ENCODE measurements at regions not wholly inside any gene's neighbourhood (a gene's known extent, or its start where the extent isn't known, plus 50 kb on each side); places are given as distances from the start of the nearest gene placed in this dataset.

GRCh38 chr15:88326924-88327323, 70.4 kb upstream of the NTRK3 start:
- DNase-seq (ENCODE audit: low read depth, low spot score), result no peak
- H3K9me3 ChIP-seq (ENCODE audit: insufficient read depth, low read length), result no peaks in the 10 kb centered on the region
- no peak overlapping the region for H3K9ac ChIP-seq (ENCODE audit: insufficient read length, low read depth)

DNA sequence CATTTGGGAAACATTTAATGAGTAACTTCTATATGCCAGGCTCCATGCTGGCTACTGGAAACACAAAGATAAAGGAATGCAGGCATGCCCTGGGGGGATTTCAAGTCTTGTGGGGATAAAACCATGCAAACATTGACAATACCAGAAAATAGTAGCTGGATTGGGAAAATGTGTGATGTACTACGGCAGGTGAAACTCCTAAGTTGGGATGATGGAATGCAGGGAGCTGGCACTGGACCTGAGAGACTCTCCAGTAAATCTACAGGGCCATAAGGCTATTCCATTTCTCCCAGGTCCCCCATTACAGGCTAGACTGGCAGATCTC, 68.2 kb upstream of the NTRK3 start:
- TF ChIP-seq ZNF274 (IDR thresholded peaks at IDR 0.05; ENCODE audit: low read depth, low read length), result no peak
- TF ChIP-seq SUZ12 (IDR thresholded peaks at IDR 0.05; ENCODE audit: extremely low read depth, insufficient read depth, insufficient read length), result no peak
- no peak for TF ChIP-seq YY1 (IDR thresholded peaks at IDR 0.05; ENCODE audit: insufficient read depth, insufficient read length)
- no peak overlapping the region for H3K4me3 ChIP-seq (ENCODE audit: insufficient read length, low read depth)
- H3K36me3 ChIP-seq (ENCODE audit: insufficient read depth, insufficient read length, low read length), result no peaks in the 10 kb centered on the region
- no peaks in the 10 kb centered on the region for H3K9me3 ChIP-seq (ENCODE audit: insufficient read depth, low read length)
- H3K9ac ChIP-seq (ENCODE audit: insufficient read length, low read depth), result no peak overlapping the region
- H3K27me3 ChIP-seq (ENCODE audit: insufficient read depth, insufficient read length), result no peaks in the 10 kb centered on the region
- DNase-seq (ENCODE audit: low read depth, low spot score), result no peak
- H3K4me1 ChIP-seq (ENCODE audit: insufficient read depth, insufficient read length), result peaks cover 2% of the 10 kb centered on the region

More at GRCh38 chr15:88326924-88327323, 70.4 kb upstream of the NTRK3 start:
- TF ChIP-seq SUZ12 (IDR thresholded peaks at IDR 0.05; ENCODE audit: extremely low read depth, insufficient read depth, insufficient read length) (no peak), YY1 (IDR thresholded peaks at IDR 0.05; ENCODE audit: insufficient read depth, insufficient read length) (no peak), ZNF274 (IDR thresholded peaks at IDR 0.05; ENCODE audit: low read depth, low read length) (no peak)
- Histone ChIP-seq H3K4me1 (ENCODE audit: insufficient read depth, insufficient read length) (peaks cover 2% of the 10 kb centered on the region), H3K27me3 (ENCODE audit: insufficient read depth, insufficient read length) (no peaks in the 10 kb centered on the region), H3K4me3 (ENCODE audit: insufficient read length, low read depth) (no peak overlapping the region), H3K36me3 (ENCODE audit: insufficient read depth, insufficient read length, low read length) (no peaks in the 10 kb centered on the region)

- no peak overlapping the region for H3K4me3 ChIP-seq (ENCODE audit: insufficient read length, low read depth)
- H3K9me3 ChIP-seq (ENCODE audit: insufficient read depth, low read length), result no peaks in the 10 kb centered on the region
- TF ChIP-seq YY1 (IDR thresholded peaks at IDR 0.05; ENCODE audit: insufficient read depth, insufficient read length) (no peak), ZNF274 (IDR thresholded peaks at IDR 0.05; ENCODE audit: low read depth, low read length) (no peak), SUZ12 (IDR thresholded peaks at IDR 0.05; ENCODE audit: extremely low read depth, insufficient read depth, insufficient read length) (no peak)
- H3K27me3 ChIP-seq (ENCODE audit: insufficient read depth, insufficient read length), result no peaks in the 10 kb centered on the region
- peaks cover 2% of the 10 kb centered on the region for H3K4me1 ChIP-seq (ENCODE audit: insufficient read depth, insufficient read length)
- DNase-seq (ENCODE audit: low read depth, low spot score), result no peak
- no peak overlapping the region for H3K9ac ChIP-seq (ENCODE audit: insufficient read length, low read depth)
- H3K36me3 ChIP-seq (ENCODE audit: insufficient read depth, insufficient read length, low read length), result no peaks in the 10 kb centered on the region
Observed at GRCh38 chr15:88323976-88324740, 67.6 kb upstream of the NTRK3 start.

DNA sequence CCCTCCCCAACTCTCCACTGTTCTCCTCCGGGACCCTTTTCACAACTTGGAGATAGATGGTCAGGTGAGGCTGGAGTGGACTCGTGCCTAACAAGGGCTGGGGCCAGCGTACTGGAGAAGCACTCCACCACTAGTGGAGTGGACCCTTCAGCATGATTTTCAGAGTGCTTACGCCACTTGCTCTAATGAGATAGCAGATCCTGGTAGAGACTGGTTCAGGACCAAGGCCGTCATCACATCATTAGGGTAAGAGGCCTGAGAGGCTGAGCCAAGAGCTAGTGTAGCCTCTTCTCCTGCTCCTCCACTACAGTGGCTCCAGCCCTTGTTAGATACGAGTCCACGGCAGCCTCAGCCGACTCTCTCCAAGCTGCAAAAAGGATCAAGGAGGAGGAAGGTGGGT, 66.9 kb upstream of the NTRK3 start:
- TF ChIP-seq SUZ12 (IDR thresholded peaks at IDR 0.05; ENCODE audit: extremely low read depth, insufficient read depth, insufficient read length), result no peak
- TF ChIP-seq ZNF274 (IDR thresholded peaks at IDR 0.05; ENCODE audit: low read depth, low read length), result no peak
- Histone ChIP-seq H3K36me3 (ENCODE audit: insufficient read depth, insufficient read length, low read length) (no peaks in the 10 kb centered on the region), H3K27me3 (ENCODE audit: insufficient read depth, insufficient read length) (no peaks in the 10 kb centered on the region), H3K4me1 (ENCODE audit: insufficient read depth, insufficient read length) (peaks cover 2% of the 10 kb centered on the region), H3K9me3 (ENCODE audit: insufficient read depth, low read length) (no peaks in the 10 kb centered on the region), H3K9ac (ENCODE audit: insufficient read length, low read depth) (no peak overlapping the region), H3K4me3 (ENCODE audit: insufficient read length, low read depth) (no peak overlapping the region)
- no peak for DNase-seq (ENCODE audit: low read depth, low spot score)

DNA sequence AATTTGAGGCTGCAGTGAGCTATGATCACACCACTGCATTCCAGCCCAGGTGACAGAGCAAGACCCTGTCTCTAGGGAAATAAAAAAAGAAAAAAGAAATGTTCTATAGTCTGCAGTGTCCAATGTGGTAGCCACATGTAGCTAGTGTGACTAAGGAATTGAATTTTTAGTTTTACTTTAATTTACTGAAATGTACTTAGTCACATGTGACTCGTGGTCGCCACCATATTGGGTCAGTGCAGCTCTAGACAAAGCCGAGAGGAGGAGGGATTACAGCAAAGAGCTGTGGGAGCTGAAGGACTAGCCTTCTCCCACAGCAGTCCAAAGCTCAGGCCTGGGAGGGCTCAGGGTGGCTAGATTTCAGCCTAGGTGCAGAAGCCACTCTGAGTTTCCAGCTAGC, 65.9 kb upstream of the NTRK3 start:
- TF ChIP-seq ZNF274 (IDR thresholded peaks at IDR 0.05; ENCODE audit: low read depth, low read length) (no peak), YY1 (IDR thresholded peaks at IDR 0.05; ENCODE audit: insufficient read depth, insufficient read length) (no peak), SUZ12 (IDR thresholded peaks at IDR 0.05; ENCODE audit: extremely low read depth, insufficient read depth, insufficient read length) (no peak)
- H3K36me3 ChIP-seq (ENCODE audit: insufficient read depth, insufficient read length, low read length), result no peaks in the 10 kb centered on the region
- H3K9ac ChIP-seq (ENCODE audit: insufficient read length, low read depth), result no peak overlapping the region
- H3K9me3 ChIP-seq (ENCODE audit: insufficient read depth, low read length), result no peaks in the 10 kb centered on the region
- H3K4me3 ChIP-seq (ENCODE audit: insufficient read length, low read depth), result no peak overlapping the region
- no peak for DNase-seq (ENCODE audit: low read depth, low spot score)
- no peaks in the 10 kb centered on the region for H3K27me3 ChIP-seq (ENCODE audit: insufficient read depth, insufficient read length)
- H3K4me1 ChIP-seq (ENCODE audit: insufficient read depth, insufficient read length), result peaks cover 2% of the 10 kb centered on the region

- Histone ChIP-seq H3K27me3 (ENCODE audit: insufficient read depth, insufficient read length) (no peaks in the 10 kb centered on the region), H3K4me1 (ENCODE audit: insufficient read depth, insufficient read length) (peaks cover 2% of the 10 kb centered on the region), H3K36me3 (ENCODE audit: insufficient read depth, insufficient read length, low read length) (no peaks in the 10 kb centered on the region), H3K9me3 (ENCODE audit: insufficient read depth, low read length) (no peaks in the 10 kb centered on the region), H3K4me3 (ENCODE audit: insufficient read length, low read depth) (no peak overlapping the region), H3K9ac (ENCODE audit: insufficient read length, low read depth) (no peak overlapping the region)
- DNase-seq (ENCODE audit: low read depth, low spot score), result no peak
- no peak for TF ChIP-seq SUZ12 (IDR thresholded peaks at IDR 0.05; ENCODE audit: extremely low read depth, insufficient read depth, insufficient read length)
- no peak for TF ChIP-seq ZNF274 (IDR thresholded peaks at IDR 0.05; ENCODE audit: low read depth, low read length)
- no peak for TF ChIP-seq YY1 (IDR thresholded peaks at IDR 0.05; ENCODE audit: insufficient read depth, insufficient read length)
Observed at GRCh38 chr15:88321271-88321670, 64.7 kb upstream of the NTRK3 start.

DNA sequence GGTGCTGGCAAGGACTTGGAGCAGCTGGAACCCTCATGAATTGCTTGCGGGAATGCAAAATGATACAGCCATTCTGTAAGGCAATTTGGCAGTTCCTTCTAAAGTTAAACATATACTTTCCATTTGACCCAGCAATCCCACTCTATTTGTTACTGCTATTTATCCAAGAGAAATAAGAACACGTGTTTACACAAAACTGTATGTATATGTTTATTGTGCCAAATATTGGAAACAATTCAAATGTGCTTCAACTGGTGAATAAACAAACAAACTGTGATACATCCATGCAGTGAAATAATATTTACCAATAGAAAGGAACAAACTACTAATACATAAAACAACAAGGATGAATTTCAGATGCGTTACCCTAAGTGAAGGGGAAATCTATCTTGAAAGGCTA, 60.0 kb upstream of the NTRK3 start:
- H3K27me3 ChIP-seq (ENCODE audit: insufficient read depth, insufficient read length), result no peaks in the 10 kb centered on the region
- H3K9me3 ChIP-seq (ENCODE audit: insufficient read depth, low read length), result peaks cover 17% of the 10 kb centered on the region; the same call in 1 of the 2 replicates
- H3K9ac ChIP-seq (ENCODE audit: insufficient read length, low read depth), result no peak overlapping the region
- no peak for DNase-seq (ENCODE audit: low read depth, low spot score)
- H3K4me3 ChIP-seq (ENCODE audit: insufficient read length, low read depth), result no peak overlapping the region
- no peak for TF ChIP-seq YY1 (IDR thresholded peaks at IDR 0.05; ENCODE audit: insufficient read depth, insufficient read length)
- H3K36me3 ChIP-seq (ENCODE audit: insufficient read depth, insufficient read length, low read length), result no peaks in the 10 kb centered on the region
- H3K4me1 ChIP-seq (ENCODE audit: insufficient read depth, insufficient read length), result no peaks in the 10 kb centered on the region
